ENCODE measurements at regions not wholly inside any gene's neighbourhood (a gene's known extent, or its start where the extent isn't known, plus 50 kb on each side); places are given as distances from the start of the nearest gene placed in this dataset.

- H3K27ac Mint-ChIP-seq = no peak overlapping the region
- H3K4me1 Mint-ChIP-seq (ENCODE audit: low read depth) = no peaks in the 10 kb centered on the region
- H3K4me3 Mint-ChIP-seq = no peak overlapping the region
- intact Hi-C loops (cut with micrococcal nuclease) = no loop called here
- H3K9me3 Mint-ChIP-seq = peaks cover 1% of the 10 kb centered on the region
- no peak for DNase-seq
- H3K27me3 Mint-ChIP-seq (ENCODE audit: low read depth) = no peaks in the 10 kb centered on the region
- CTCF ChIA-PET = no interaction called here
- no peaks in the 10 kb centered on the region for H3K36me3 Mint-ChIP-seq (ENCODE audit: low read depth)
Measured at GRCh38 chr13:79765331-79765730, 284.4 kb downstream of the NDFIP2 start.

GRCh38 chr13:79749984-79750551 lies 269.1 kb downstream of the NDFIP2 start:
- H3K4me3 Mint-ChIP-seq = no peak overlapping the region
- H3K9me3 Mint-ChIP-seq = no peaks in the 10 kb centered on the region
- no peaks in the 10 kb centered on the region for H3K27me3 Mint-ChIP-seq (ENCODE audit: low read depth)
- CTCF ChIA-PET = no interaction called here
- DNase-seq = no peak
- H3K27ac Mint-ChIP-seq = no peak overlapping the region
- intact Hi-C loops (cut with micrococcal nuclease) = no loop called here
- no peaks in the 10 kb centered on the region for H3K4me1 Mint-ChIP-seq (ENCODE audit: low read depth)
- H3K36me3 Mint-ChIP-seq (ENCODE audit: low read depth) = no peaks in the 10 kb centered on the region

DNA sequence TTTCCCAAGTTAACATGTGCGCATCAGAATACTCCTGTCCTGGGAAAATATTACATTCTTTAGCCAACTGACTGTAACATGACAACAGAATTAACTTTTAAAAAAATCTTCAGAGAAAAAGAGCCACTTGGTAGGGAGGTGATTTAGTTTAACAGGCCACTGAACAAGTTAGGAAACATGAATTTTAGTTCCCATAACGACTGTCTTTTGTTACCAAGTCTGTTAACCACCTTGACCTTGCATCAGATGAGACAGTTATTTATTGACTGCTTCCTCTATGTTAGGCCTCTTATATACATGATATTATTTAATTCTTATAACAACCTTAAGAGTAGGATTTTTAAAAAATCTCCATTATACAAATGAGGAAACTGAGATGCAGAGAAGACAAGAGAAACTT lies 268.6 kb downstream of the NDFIP2 start:
- H3K9me3 Mint-ChIP-seq = no peaks in the 10 kb centered on the region
- no peak overlapping the region for H3K27ac Mint-ChIP-seq
- H3K4me1 Mint-ChIP-seq (ENCODE audit: low read depth) = no peaks in the 10 kb centered on the region
- no peaks in the 10 kb centered on the region for H3K27me3 Mint-ChIP-seq (ENCODE audit: low read depth)
- intact Hi-C loops (cut with micrococcal nuclease) = no loop called here
- DNase-seq = no peak
- H3K36me3 Mint-ChIP-seq (ENCODE audit: low read depth) = no peaks in the 10 kb centered on the region
- H3K4me3 Mint-ChIP-seq = no peak overlapping the region
- CTCF ChIA-PET = interaction anchor here (0.6 kb wide), 1 partner anchor 742 kb away, joined by 4 read pairs; no protein-coding TSS in a partner anchor

- H3K36me3 Mint-ChIP-seq (ENCODE audit: low read depth) = no peaks in the 10 kb centered on the region
- DNase-seq = no peak
- peaks cover 5% of the 10 kb centered on the region for H3K27me3 Mint-ChIP-seq (ENCODE audit: low read depth)
- no peak overlapping the region for H3K4me3 Mint-ChIP-seq
- H3K27ac Mint-ChIP-seq = no peak overlapping the region
- intact Hi-C loops (cut with micrococcal nuclease) = no loop called here
- CTCF ChIA-PET = no interaction called here
- no peaks in the 10 kb centered on the region for H3K9me3 Mint-ChIP-seq
- no peaks in the 10 kb centered on the region for H3K4me1 Mint-ChIP-seq (ENCODE audit: low read depth)
Measured at GRCh38 chr13:79745081-79745480, 264.1 kb downstream of the NDFIP2 start.

- intact Hi-C loops (cut with micrococcal nuclease) = no loop called here
- no peak for DNase-seq
- peaks cover 5% of the 10 kb centered on the region for H3K27me3 Mint-ChIP-seq (ENCODE audit: low read depth)
- no peaks in the 10 kb centered on the region for H3K4me1 Mint-ChIP-seq (ENCODE audit: low read depth)
- no peak overlapping the region for H3K27ac Mint-ChIP-seq
- no peaks in the 10 kb centered on the region for H3K36me3 Mint-ChIP-seq (ENCODE audit: low read depth)
- no peaks in the 10 kb centered on the region for H3K9me3 Mint-ChIP-seq
- CTCF ChIA-PET = no interaction called here
- no peak overlapping the region for H3K4me3 Mint-ChIP-seq
Measured at GRCh38 chr13:79742923-79743322, 262.0 kb downstream of the NDFIP2 start.

- CTCF ChIA-PET = no interaction called here
Measured at GRCh38 chr13:79740991-79741390, 260.0 kb downstream of the NDFIP2 start.

GRCh38 chr13:79736356-79736755 lies 255.4 kb downstream of the NDFIP2 start:
- CTCF ChIA-PET = no interaction called here
- no peak for DNase-seq
- H3K4me3 Mint-ChIP-seq = no peak overlapping the region
- intact Hi-C loops (cut with micrococcal nuclease) = no loop called here
- no peaks in the 10 kb centered on the region for H3K4me1 Mint-ChIP-seq (ENCODE audit: low read depth)
- H3K36me3 Mint-ChIP-seq (ENCODE audit: low read depth) = no peaks in the 10 kb centered on the region
- peaks cover 5% of the 10 kb centered on the region for H3K27me3 Mint-ChIP-seq (ENCODE audit: low read depth)
- H3K9me3 Mint-ChIP-seq = no peaks in the 10 kb centered on the region
- no peak overlapping the region for H3K27ac Mint-ChIP-seq

More at GRCh38 chr13:79740991-79741390, 260.0 kb downstream of the NDFIP2 start:
- Mint-ChIP-seq H3K36me3 (ENCODE audit: low read depth) (no peaks in the 10 kb centered on the region), H3K9me3 (no peaks in the 10 kb centered on the region), H3K27ac (no peak overlapping the region), H3K27me3 (ENCODE audit: low read depth) (peaks cover 5% of the 10 kb centered on the region), H3K4me1 (ENCODE audit: low read depth) (no peaks in the 10 kb centered on the region), H3K4me3 (no peak overlapping the region)
- intact Hi-C loops (cut with micrococcal nuclease) = no loop called here
- no peak for DNase-seq

- no peaks in the 10 kb centered on the region for H3K36me3 Mint-ChIP-seq (ENCODE audit: low read depth)
- no peak overlapping the region for H3K27ac Mint-ChIP-seq
- H3K4me3 Mint-ChIP-seq = no peak overlapping the region
- CTCF ChIA-PET = no interaction called here
- no peak for DNase-seq
- H3K9me3 Mint-ChIP-seq = no peaks in the 10 kb centered on the region
- H3K4me1 Mint-ChIP-seq (ENCODE audit: low read depth) = no peaks in the 10 kb centered on the region
- no peaks in the 10 kb centered on the region for H3K27me3 Mint-ChIP-seq (ENCODE audit: low read depth)
- intact Hi-C loops (cut with micrococcal nuclease) = no loop called here
Measured at GRCh38 chr13:79735228-79735627, 254.3 kb downstream of the NDFIP2 start.

- Mint-ChIP-seq H3K9me3 (peaks cover 2% of the 10 kb centered on the region), H3K27ac (no peak overlapping the region), H3K4me3 (no peak overlapping the region)
Measured at GRCh38 chr13:79727086-79727485, 246.1 kb downstream of the NDFIP2 start.

GRCh38 chr13:79725841-79726240 lies 244.9 kb downstream of the NDFIP2 start:
- Mint-ChIP-seq H3K4me1 (ENCODE audit: low read depth) (no peaks in the 10 kb centered on the region), H3K9me3 (peaks cover 2% of the 10 kb centered on the region), H3K36me3 (ENCODE audit: low read depth) (no peaks in the 10 kb centered on the region), H3K27ac (no peak overlapping the region), H3K27me3 (ENCODE audit: low read depth) (no peaks in the 10 kb centered on the region), H3K4me3 (no peak overlapping the region)
- CTCF ChIA-PET = no interaction called here
- intact Hi-C loops (cut with micrococcal nuclease) = no loop called here
- no peak for DNase-seq

More at GRCh38 chr13:79727086-79727485, 246.1 kb downstream of the NDFIP2 start:
- CTCF ChIA-PET = no interaction called here
- H3K27me3 Mint-ChIP-seq (ENCODE audit: low read depth) = no peaks in the 10 kb centered on the region
- intact Hi-C loops (cut with micrococcal nuclease) = no loop called here
- no peak for DNase-seq
- H3K4me1 Mint-ChIP-seq (ENCODE audit: low read depth) = no peaks in the 10 kb centered on the region
- H3K36me3 Mint-ChIP-seq (ENCODE audit: low read depth) = no peaks in the 10 kb centered on the region

GRCh38 chr13:79724348-79725103 lies 243.6 kb downstream of the NDFIP2 start:
- no peaks in the 10 kb centered on the region for H3K4me1 Mint-ChIP-seq (ENCODE audit: low read depth)
- intact Hi-C loops (cut with micrococcal nuclease) = no loop called here
- CTCF ChIA-PET = interaction anchor here (0.6 kb wide), 1 partner anchor 1031 kb away, joined by 3 read pairs; no protein-coding TSS in a partner anchor
- DNase-seq = no peak
- peaks cover 2% of the 10 kb centered on the region for H3K9me3 Mint-ChIP-seq
- no peak overlapping the region for H3K4me3 Mint-ChIP-seq
- H3K27me3 Mint-ChIP-seq (ENCODE audit: low read depth) = no peaks in the 10 kb centered on the region
- H3K27ac Mint-ChIP-seq = no peak overlapping the region
- H3K36me3 Mint-ChIP-seq (ENCODE audit: low read depth) = no peaks in the 10 kb centered on the region

DNA sequence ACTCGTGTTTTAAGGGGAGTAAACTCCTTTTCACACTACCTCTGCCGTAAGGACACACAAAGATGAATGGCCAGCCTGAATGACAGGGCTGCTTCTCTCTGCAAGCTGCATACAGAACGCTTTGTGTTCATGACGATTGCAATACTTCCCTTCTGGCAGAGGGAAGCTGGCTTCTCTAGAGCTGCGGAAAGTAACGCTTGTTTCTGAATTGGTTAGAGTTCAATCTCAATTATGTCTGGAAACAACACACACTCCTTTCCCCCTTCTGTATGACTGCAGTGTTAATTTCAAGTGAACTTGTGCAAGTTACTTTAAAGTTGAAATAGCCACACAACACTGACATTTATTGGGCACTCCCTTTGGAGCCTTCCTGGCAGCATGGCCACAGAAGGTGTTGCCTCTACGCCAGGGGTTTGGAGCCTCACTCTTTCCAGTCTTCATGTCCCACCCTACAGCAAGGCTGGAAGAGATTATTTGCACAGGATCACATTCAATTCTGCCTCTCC lies 242.6 kb downstream of the NDFIP2 start:
- Mint-ChIP-seq H3K27me3 (ENCODE audit: low read depth) (no peaks in the 10 kb centered on the region), H3K4me1 (ENCODE audit: low read depth) (no peaks in the 10 kb centered on the region), H3K4me3 (no peak overlapping the region), H3K36me3 (ENCODE audit: low read depth) (no peaks in the 10 kb centered on the region), H3K27ac (no peak overlapping the region), H3K9me3 (peaks cover 1% of the 10 kb centered on the region)
- intact Hi-C loops (cut with micrococcal nuclease) = no loop called here
- no peak for DNase-seq
- CTCF ChIA-PET = no interaction called here

DNA sequence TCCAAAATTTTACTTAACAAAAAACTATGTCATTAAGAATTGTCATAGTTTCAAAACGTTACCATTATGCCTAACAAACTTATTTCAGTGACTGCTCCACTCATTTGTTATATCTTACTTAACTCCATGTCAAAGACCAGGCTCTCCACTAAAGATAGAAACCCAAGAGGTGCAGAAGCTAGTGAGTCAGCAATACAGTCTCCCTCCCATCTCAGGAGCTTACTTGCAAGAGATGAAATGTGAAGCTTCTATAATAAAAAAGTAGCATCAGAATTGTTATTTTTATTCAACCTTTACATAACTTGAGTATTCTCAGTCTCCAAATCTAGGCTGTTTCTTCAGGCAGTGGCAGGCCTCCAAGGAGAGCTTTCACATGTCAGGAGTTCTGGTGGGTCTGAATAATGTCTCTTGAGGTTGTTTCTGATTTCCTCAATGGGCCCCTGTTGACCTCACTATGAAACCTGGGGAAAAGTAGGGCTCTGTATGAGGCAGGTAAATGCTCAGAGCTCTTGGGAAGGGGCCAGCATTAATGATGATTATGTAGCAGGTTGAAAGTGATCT lies 242.0 kb downstream of the NDFIP2 start:
- peaks cover 3% of the 10 kb centered on the region for H3K9me3 Mint-ChIP-seq
- H3K4me1 Mint-ChIP-seq (ENCODE audit: low read depth) = no peaks in the 10 kb centered on the region
- H3K27me3 Mint-ChIP-seq (ENCODE audit: low read depth) = no peaks in the 10 kb centered on the region
- H3K27ac Mint-ChIP-seq = no peak overlapping the region
- H3K36me3 Mint-ChIP-seq (ENCODE audit: low read depth) = no peaks in the 10 kb centered on the region
- no peak overlapping the region for H3K4me3 Mint-ChIP-seq
- intact Hi-C loops (cut with micrococcal nuclease) = no loop called here
- CTCF ChIA-PET = no interaction called here
- DNase-seq = no peak
